HG02571 (cell line): ENCODE measurements at regions not wholly inside any gene's neighbourhood (a gene's known extent, or its start where the extent isn't known, plus 50 kb on each side); places are given as distances from the start of the nearest gene placed in this dataset.

ENCODE experiments used
- ATAC-seq: cut with Tn5 transposase; IDR thresholded peaks from one replicate; pipeline ENCODE4 v1.9.1; 2021; ENCODE audit warnings: mild to moderate bottlenecking, moderate library complexity; ENCODE audit not compliant: unreplicated experiment

- no peak for ATAC-seq
Measured at GRCh38 chr15:62950462-62950931, 92.0 kb upstream of the TPM1 start.

- no peak for ATAC-seq
Measured at GRCh38 chr15:62951481-62951880, 91.1 kb upstream of the TPM1 start.

- no peak for ATAC-seq
Measured at GRCh38 chr15:62953021-62953420, 89.5 kb upstream of the TPM1 start.

- ATAC-seq = no peak
Measured at GRCh38 chr15:62953496-62954045, 89.0 kb upstream of the TPM1 start.

GRCh38 chr15:62957130-62957529 lies 85.4 kb upstream of the TPM1 start:
- ATAC-seq = no peak

- no peak for ATAC-seq
Measured at GRCh38 chr15:62958528-62959363, 83.8 kb upstream of the TPM1 start.

- ATAC-seq = no peak
Measured at GRCh38 chr15:62961134-62961533, 81.4 kb upstream of the TPM1 start.

GRCh38 chr15:62962101-62962995 lies 80.2 kb upstream of the TPM1 start:
- ATAC-seq = no peak

GRCh38 chr15:62964251-62964650 lies 78.3 kb upstream of the TPM1 start:
- no peak for ATAC-seq

- no peak for ATAC-seq
Measured at GRCh38 chr15:62966294-62967078, 76.1 kb upstream of the TPM1 start.

- ATAC-seq = no peak
Measured at GRCh38 chr15:62968699-62969098, 73.8 kb upstream of the TPM1 start.

GRCh38 chr15:62969442-62970089 lies 73.0 kb upstream of the TPM1 start:
- no peak for ATAC-seq

GRCh38 chr15:62972814-62973213 lies 69.7 kb upstream of the TPM1 start:
- no peak for ATAC-seq

- no peak for ATAC-seq
Measured at GRCh38 chr15:62975515-62975914, 67.0 kb upstream of the TPM1 start.

- no peak for ATAC-seq
Measured at GRCh38 chr15:62976301-62976881, 66.2 kb upstream of the TPM1 start.

- ATAC-seq = no peak
Measured at GRCh38 chr15:62977952-62978811, 64.4 kb upstream of the TPM1 start.

GRCh38 chr15:62979252-62979651 lies 63.3 kb upstream of the TPM1 start:
- ATAC-seq = no peak

- ATAC-seq = no peak
Measured at GRCh38 chr15:62981071-62981470, 61.5 kb upstream of the TPM1 start.

- no peak for ATAC-seq
Measured at GRCh38 chr15:62983956-62984355, 58.6 kb upstream of the TPM1 start.
